ENCODE measurements at regions not wholly inside any gene's neighbourhood (a gene's known extent, or its start where the extent isn't known, plus 50 kb on each side); places are given as distances from the start of the nearest gene placed in this dataset.
A peak's percentile ranks its signal among the peaks of the same experiment; 100 is the strongest.

DNA sequence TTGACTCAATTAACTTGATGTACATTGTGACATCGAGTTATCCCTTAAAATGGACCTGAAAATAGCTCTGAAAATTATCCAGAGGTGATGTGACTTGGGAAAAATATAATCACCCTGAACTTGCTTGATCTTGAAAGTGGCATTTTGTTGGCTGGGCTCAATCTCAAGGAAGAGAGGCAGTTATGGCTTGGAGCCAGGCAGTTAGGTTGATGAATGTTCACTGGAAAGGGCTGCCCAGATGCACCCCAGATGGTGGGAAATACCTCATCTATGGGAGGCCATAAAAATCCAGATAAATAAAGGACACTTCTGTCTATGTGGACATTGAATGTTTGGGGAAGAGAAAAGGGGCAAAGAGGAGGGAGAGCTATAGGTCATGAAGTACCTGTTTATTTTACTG, 55.7 kb upstream of the OR5AN1 start:
- H3K27ac ChIP-seq = no peak overlapping the region
- no peak for TF ChIP-seq ZFX (IDR thresholded peaks at IDR 0.05)
- TF ChIP-seq, protein P1, sequence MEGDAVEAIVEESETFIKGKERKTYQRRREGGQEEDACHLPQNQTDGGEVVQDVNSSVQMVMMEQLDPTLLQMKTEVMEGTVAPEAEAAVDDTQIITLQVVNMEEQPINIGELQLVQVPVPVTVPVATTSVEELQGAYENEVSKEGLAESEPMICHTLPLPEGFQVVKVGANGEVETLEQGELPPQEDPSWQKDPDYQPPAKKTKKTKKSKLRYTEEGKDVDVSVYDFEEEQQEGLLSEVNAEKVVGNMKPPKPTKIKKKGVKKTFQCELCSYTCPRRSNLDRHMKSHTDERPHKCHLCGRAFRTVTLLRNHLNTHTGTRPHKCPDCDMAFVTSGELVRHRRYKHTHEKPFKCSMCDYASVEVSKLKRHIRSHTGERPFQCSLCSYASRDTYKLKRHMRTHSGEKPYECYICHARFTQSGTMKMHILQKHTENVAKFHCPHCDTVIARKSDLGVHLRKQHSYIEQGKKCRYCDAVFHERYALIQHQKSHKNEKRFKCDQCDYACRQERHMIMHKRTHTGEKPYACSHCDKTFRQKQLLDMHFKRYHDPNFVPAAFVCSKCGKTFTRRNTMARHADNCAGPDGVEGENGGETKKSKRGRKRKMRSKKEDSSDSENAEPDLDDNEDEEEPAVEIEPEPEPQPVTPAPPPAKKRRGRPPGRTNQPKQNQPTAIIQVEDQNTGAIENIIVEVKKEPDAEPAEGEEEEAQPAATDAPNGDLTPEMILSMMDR (conservative IDR thresholded peaks at IDR 0.05) = no peak

DNA sequence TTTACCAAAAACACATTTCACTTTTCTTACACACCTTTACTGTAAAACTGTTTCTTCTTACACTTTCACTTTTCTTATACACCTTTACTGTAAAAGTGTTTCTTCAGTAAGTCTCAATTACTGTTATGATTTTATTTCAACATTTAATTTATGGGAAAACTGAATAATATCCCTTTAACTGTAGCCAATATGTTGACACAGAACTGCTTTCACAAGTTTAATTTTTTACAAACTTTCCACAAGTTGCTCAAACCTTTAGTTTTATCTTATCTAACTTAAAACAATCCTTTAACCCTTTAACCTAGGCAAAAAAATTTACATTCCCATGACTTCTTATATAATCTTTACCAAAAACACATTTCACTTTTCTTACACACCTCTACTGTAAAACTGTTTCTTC, 63.3 kb upstream of the OR5AN1 start:
- TF ChIP-seq, protein P1 (conservative IDR thresholded peaks at IDR 0.05) = no peak
- no peak for TF ChIP-seq ZFX (IDR thresholded peaks at IDR 0.05)
- H3K27ac ChIP-seq = no peak overlapping the region

DNA sequence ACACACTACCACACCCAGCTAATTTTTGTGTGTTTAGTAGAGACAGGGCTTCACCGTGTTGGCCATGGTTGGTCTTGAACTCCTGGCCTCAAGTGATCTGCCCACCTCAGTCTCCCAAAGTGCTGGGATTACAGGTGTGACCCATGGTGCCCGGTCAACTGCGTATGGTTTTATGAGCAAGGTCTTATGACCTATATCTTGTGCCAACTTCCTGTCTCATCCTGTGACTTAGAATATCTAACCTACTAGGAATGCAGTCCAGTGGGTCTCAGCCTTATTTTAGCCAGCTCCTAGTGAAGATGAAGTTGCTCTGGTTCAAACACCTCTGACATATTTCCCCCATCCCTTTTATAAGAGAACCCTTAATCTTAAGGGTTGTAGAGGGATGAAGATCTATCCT, 66.1 kb upstream of the OR5AN1 start:
- TF ChIP-seq ZFX (IDR thresholded peaks at IDR 0.05) = no peak
- TF ChIP-seq, protein P1 (conservative IDR thresholded peaks at IDR 0.05) = no peak
- H3K27ac ChIP-seq = no peak overlapping the region

DNA sequence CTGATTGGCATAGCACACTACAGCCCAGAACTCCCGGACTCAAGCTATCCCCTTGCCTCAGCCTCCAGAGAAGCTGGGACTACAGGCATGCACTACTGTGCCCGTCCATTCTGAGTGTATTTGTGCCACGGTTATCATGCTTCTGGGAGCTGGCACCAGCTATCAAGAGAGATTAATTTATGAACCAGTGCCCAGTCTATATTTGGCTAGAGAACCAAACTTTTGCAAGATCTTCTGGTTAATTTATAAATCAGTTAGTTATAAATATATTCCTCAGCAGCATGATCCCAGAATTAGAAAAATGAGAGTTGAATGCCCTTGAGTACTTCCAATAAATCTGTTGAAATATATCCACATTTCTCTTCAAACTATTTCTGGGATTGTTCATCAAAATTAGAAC, 67.5 kb upstream of the OR5AN1 start:
- no peak for TF ChIP-seq ZFX (IDR thresholded peaks at IDR 0.05)
- TF ChIP-seq, protein P1 (conservative IDR thresholded peaks at IDR 0.05) = no peak

DNA sequence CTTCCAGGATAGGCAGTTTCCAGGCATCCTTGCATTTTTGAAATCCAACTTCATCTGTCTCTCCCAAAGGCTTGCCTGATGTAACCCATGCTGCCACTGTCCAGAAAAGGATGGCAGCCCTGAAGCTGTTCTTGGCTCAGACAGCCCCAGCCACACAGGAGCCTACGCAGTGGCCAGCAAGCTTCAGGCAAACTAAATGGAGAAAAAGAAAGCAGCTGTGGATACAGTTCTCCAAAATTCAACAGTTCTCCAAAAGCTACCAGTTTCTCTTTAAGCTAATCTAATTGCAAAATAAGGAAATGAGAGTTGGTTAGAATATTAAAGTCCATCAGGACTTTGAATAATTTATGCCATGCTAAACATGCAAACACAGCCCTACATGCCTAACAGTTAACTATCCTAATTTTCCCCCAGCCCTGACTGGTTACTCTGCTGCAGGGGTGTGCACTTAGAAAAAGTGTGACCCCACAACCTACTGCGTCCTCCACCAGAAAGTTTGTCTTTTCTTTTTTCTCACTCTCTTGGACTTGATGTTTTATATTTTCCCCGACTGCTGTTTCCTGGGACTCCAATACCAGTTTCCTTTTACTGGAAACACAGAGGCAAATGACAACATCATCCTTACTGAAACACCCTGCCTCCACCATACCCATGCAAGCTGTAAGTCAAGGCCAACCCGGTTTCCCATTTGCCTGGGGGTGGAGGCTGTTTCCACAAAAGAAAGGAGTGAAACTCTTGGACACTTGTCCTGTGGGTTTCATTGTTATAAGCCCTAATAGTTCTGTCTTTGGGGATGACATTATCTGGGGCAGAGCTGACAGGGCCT, 69.1 kb upstream of the OR5AN1 start:
- H3K27ac ChIP-seq = no peak overlapping the region
- TF ChIP-seq, protein P1 (conservative IDR thresholded peaks at IDR 0.05) = no peak
- no peak for TF ChIP-seq ZFX (IDR thresholded peaks at IDR 0.05)

More for the DNA sequence above, 67.5 kb upstream of the OR5AN1 start:
- H3K27ac ChIP-seq = no peak overlapping the region

DNA sequence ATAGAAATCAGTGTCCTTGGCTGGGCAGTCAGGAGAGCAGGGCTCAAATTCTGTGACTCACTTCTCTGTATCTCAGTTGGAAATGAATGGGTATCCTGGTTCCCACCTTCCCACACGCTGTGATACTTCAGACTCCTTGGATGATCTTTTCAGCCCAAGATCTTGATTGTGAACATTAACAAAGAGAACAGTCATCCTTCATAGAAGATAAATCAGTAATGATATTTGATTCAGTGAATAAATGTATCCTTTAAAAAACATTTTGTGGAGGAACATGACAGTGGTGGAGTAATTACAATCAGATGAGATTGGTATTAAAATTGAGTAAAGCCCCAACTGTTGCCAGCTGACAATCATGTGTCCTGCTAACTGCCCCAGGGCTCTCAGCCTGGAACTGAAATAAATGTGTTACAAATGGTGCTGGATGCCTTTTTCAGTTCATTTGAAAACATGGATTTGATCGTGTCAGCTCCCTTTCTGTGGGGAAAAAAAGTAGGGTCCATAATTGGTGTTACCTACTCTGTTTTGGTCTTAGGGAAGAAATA, 72.9 kb upstream of the OR5AN1 start:
- TF ChIP-seq ZFX (IDR thresholded peaks at IDR 0.05) = no peak
- TF ChIP-seq, protein P1 (conservative IDR thresholded peaks at IDR 0.05) = no peak
- H3K27ac ChIP-seq = no peak overlapping the region

DNA sequence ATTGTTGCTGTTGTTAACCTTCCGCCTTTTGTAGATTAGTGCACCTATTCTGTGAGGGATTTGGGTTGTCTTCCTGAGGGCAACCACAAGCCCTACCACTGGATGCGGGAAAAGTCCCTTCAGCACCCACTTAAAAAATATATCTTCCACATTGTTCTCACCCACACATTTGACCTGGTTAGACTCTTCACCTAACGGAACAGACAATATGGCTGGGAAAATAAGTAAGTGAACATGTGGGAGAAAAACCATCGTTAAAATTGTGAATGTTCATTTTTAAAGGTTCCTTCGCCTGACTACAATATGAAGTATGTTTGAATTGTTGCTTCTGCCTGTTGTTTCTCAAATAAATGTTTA, 72.0 kb upstream of the MPEG1 start:
- H3K27ac ChIP-seq = no peak overlapping the region

More for the DNA sequence above, 72.0 kb upstream of the MPEG1 start:
- TF ChIP-seq, protein P1 (conservative IDR thresholded peaks at IDR 0.05) = peak; percentile 23
- TF ChIP-seq ZFX (IDR thresholded peaks at IDR 0.05) = no peak

Data from C4-2B (cell line).